GM12872 (cell line): ENCODE measurements at regions not wholly inside any gene's neighbourhood (a gene's known extent, or its start where the extent isn't known, plus 50 kb on each side); places are given as distances from the start of the nearest gene placed in this dataset.

Experiments
- CTCF ChIP-seq: IDR thresholded peaks from 3 replicates; pipeline ENCODE4 v1.5.1; 2011; ENCODE audit warnings: low read depth, mild to moderate bottlenecking, low read length, moderate library complexity; ENCODE audit not compliant: insufficient read depth

GRCh38 chr2:220941683-220942082 lies 630.4 kb downstream of the EPHA4 start:
- TF ChIP-seq CTCF, result no peak

GRCh38 chr2:220946552-220946951 lies 625.6 kb downstream of the EPHA4 start:
- no peak for TF ChIP-seq CTCF

- no peak for TF ChIP-seq CTCF
These were observed 623.5 kb downstream of the EPHA4 start for GRCh38 chr2:220948579-220948978.

- TF ChIP-seq CTCF, result no peak
These were observed 622.6 kb downstream of the EPHA4 start for GRCh38 chr2:220949466-220949865.

GRCh38 chr2:220955776-220956175 lies 616.3 kb downstream of the EPHA4 start:
- TF ChIP-seq CTCF, result no peak

GRCh38 chr2:220956429-220956828 lies 615.7 kb downstream of the EPHA4 start:
- TF ChIP-seq CTCF, result no peak

GRCh38 chr2:220959391-220959802 lies 612.7 kb downstream of the EPHA4 start:
- TF ChIP-seq CTCF, result no peak
